GM12891 (cell line): ENCODE measurements at regions not wholly inside any gene's neighbourhood (a gene's known extent, or its start where the extent isn't known, plus 50 kb on each side); places are given as distances from the start of the nearest gene placed in this dataset.

ENCODE experiments used
- POLR2A ChIP-seq: IDR thresholded peaks from 2 replicates; pipeline ENCODE4 v1.6.1; 2011; ENCODE audit warnings: low read depth, low read length, control low read depth
- POLR2AphosphoS5 ChIP-seq: IDR thresholded peaks from 2 replicates; pipeline ENCODE4 v1.6.1; 2011; ENCODE audit warnings: low read depth, low read length, control low read depth
- TAF1 ChIP-seq: IDR thresholded peaks from 2 replicates; pipeline ENCODE4 v1.6.1; 2011; ENCODE audit warnings: low read depth, low read length, control low read depth

GRCh38 chr2:95669441-95669991, 77.7 kb downstream of the TRIM43 start:
- TF ChIP-seq POLR2AphosphoS5 (no peak), POLR2A (no peak), TAF1 (no peak)
